Osteoblast (primary cell): ENCODE measurements at regions not wholly inside any gene's neighbourhood (a gene's known extent, or its start where the extent isn't known, plus 50 kb on each side); places are given as distances from the start of the nearest gene placed in this dataset.

ENCODE experiments used
- DNase-seq: peaks from one replicate; pipeline ENCODE4 v3.0.0; 2011; ENCODE audit warnings: low spot score, mixed read lengths; ENCODE audit not compliant: insufficient read length; ENCODE audit errors: missing footprints
- H2AFZ ChIP-seq: 2 replicates; pipeline ENCODE4 v1.6.0; 2011; ENCODE audit warnings: mild to moderate bottlenecking, low read length
- H3K27ac ChIP-seq: 2 replicates; pipeline ENCODE4 v1.5.1; 2011; ENCODE audit warnings: mild to moderate bottlenecking, low read depth, low read length, moderate library complexity
- H3K27me3 ChIP-seq: 2 replicates; pipeline ENCODE4 v1.6.0; 2012; ENCODE audit warnings: mild to moderate bottlenecking, control low read depth, inconsistent platforms, low read length, moderate library complexity; ENCODE audit not compliant: insufficient read depth
- H3K36me3 ChIP-seq: 2 replicates; pipeline ENCODE4 v1.5.1; 2011; ENCODE audit warnings: mild to moderate bottlenecking, low read length, control low read depth, moderate library complexity; ENCODE audit not compliant: insufficient read depth
- H3K4me1 ChIP-seq: 2 replicates; pipeline ENCODE4 v1.5.1; 2011; ENCODE audit warnings: mild to moderate bottlenecking, low read length, control low read depth, moderate library complexity; ENCODE audit not compliant: insufficient read depth
- H3K4me2 ChIP-seq: 2 replicates; pipeline ENCODE4 v1.6.0; 2011; ENCODE audit warnings: mild to moderate bottlenecking, low read length; ENCODE audit not compliant: insufficient read depth
- H3K4me3 ChIP-seq: fragments of 200-600 bp; sonication (generic); 3 replicates; pipeline ENCODE4 v1.5.1; 2012; ENCODE audit warnings: mild to moderate bottlenecking, low read length, inconsistent platforms; ENCODE audit not compliant: insufficient read depth
- H3K79me2 ChIP-seq: 2 replicates; pipeline ENCODE4 v1.6.0; 2012; ENCODE audit warnings: mild to moderate bottlenecking, low read length, control low read depth, inconsistent platforms; ENCODE audit not compliant: insufficient read depth
- H3K9me3 ChIP-seq: 2 replicates; pipeline ENCODE4 v1.5.1; 2011; ENCODE audit warnings: low read depth, low read length, control low read depth
- H4K20me1 ChIP-seq: 2 replicates; pipeline ENCODE4 v1.6.0; 2012; ENCODE audit warnings: mild to moderate bottlenecking, low read length, control low read depth; ENCODE audit not compliant: insufficient read depth
- TF ChIP-seq, protein P1 (sequence below): IDR thresholded peaks from 2 replicates; pipeline ENCODE4 v1.5.1; 2011; ENCODE audit warnings: mild to moderate bottlenecking, low read depth, low read length, moderate library complexity; ENCODE audit errors: extremely low read depth

DNA sequence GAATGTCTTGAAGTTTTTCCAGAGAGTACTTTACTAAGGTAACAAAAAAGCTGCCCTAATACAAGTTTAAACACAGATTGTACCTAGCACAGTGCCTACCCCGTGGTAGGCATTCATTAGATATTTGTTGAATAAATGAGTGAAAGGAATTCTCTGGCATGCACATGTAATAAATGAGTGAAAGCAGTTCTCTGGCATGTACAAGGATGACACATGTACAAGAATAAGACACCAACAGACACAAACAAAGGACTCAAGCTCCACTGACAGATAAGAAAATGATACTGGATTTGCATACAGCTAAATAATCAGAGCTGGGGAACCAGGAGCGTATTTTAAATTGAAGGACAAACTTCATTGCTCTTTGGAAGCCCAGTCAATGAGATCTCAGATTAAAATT is 535.8 kb downstream of the EFNA5 start:
- H3K36me3 ChIP-seq = no peaks in the 10 kb centered on the region
- no peak overlapping the region for H3K4me3 ChIP-seq
- no peak overlapping the region for H2AFZ ChIP-seq
- no peak for DNase-seq
- no peaks in the 10 kb centered on the region for H3K79me2 ChIP-seq
- H3K27ac ChIP-seq = no peak overlapping the region
- no peaks in the 10 kb centered on the region for H3K4me1 ChIP-seq
- H3K27me3 ChIP-seq = no peaks in the 10 kb centered on the region
- H3K9me3 ChIP-seq = no peaks in the 10 kb centered on the region
- TF ChIP-seq, protein P1, sequence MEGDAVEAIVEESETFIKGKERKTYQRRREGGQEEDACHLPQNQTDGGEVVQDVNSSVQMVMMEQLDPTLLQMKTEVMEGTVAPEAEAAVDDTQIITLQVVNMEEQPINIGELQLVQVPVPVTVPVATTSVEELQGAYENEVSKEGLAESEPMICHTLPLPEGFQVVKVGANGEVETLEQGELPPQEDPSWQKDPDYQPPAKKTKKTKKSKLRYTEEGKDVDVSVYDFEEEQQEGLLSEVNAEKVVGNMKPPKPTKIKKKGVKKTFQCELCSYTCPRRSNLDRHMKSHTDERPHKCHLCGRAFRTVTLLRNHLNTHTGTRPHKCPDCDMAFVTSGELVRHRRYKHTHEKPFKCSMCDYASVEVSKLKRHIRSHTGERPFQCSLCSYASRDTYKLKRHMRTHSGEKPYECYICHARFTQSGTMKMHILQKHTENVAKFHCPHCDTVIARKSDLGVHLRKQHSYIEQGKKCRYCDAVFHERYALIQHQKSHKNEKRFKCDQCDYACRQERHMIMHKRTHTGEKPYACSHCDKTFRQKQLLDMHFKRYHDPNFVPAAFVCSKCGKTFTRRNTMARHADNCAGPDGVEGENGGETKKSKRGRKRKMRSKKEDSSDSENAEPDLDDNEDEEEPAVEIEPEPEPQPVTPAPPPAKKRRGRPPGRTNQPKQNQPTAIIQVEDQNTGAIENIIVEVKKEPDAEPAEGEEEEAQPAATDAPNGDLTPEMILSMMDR = no peak
- no peak overlapping the region for H3K4me2 ChIP-seq
- H4K20me1 ChIP-seq = no peaks in the 10 kb centered on the region

DNA sequence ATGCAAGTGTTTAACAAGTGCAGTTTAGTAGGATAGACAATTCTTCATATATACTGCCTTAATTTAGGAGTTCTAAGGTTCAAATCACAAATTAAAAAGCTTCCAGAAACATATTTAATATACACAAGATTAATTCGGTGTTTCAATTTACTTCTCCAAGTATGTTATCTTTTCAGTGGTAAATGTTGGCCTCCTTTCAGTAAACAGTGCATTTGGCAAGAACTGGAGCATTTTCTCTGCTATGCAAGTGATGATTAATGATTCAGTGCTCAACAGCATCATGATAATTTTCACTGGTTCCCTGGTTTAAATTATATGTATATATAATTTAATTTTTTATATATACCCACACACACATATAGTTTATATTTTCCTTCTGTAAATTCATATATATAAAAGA is 541.7 kb downstream of the EFNA5 start:
- H3K9me3 ChIP-seq = no peaks in the 10 kb centered on the region
- TF ChIP-seq, protein P1 = no peak
- H3K4me1 ChIP-seq = no peaks in the 10 kb centered on the region
- no peaks in the 10 kb centered on the region for H3K36me3 ChIP-seq
- no peak overlapping the region for H2AFZ ChIP-seq
- no peaks in the 10 kb centered on the region for H4K20me1 ChIP-seq
- H3K27ac ChIP-seq = no peak overlapping the region
- H3K4me2 ChIP-seq = no peak overlapping the region
- no peaks in the 10 kb centered on the region for H3K27me3 ChIP-seq
- H3K79me2 ChIP-seq = no peaks in the 10 kb centered on the region
- H3K4me3 ChIP-seq = no peak overlapping the region
- no peak for DNase-seq

DNA sequence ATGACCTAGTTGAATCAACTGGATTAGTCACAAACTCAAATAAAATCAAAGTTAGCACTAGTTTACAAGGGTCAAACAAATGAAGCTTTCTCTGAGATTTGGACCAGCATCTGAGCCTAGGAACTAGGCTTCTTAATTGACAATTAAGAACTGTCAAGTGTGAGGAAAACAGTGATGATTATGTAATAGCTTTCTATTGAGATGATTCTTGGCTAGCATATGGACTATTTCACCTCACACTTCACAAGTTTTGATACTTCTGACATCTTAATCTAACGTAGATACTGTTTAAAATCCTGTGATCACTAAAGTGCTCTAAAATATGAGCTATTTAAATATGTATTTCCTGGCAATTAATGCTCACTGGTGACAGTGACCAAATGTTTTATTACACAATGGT is 542.9 kb downstream of the EFNA5 start:
- Histone ChIP-seq H3K27me3 (no peaks in the 10 kb centered on the region), H3K79me2 (no peaks in the 10 kb centered on the region), H3K4me2 (no peak overlapping the region), H4K20me1 (no peaks in the 10 kb centered on the region), H3K4me1 (no peaks in the 10 kb centered on the region), H2AFZ (no peak overlapping the region), H3K4me3 (no peak overlapping the region), H3K36me3 (no peaks in the 10 kb centered on the region), H3K27ac (no peak overlapping the region), H3K9me3 (no peaks in the 10 kb centered on the region)
- TF ChIP-seq, protein P1 = no peak
- DNase-seq = no peak

DNA sequence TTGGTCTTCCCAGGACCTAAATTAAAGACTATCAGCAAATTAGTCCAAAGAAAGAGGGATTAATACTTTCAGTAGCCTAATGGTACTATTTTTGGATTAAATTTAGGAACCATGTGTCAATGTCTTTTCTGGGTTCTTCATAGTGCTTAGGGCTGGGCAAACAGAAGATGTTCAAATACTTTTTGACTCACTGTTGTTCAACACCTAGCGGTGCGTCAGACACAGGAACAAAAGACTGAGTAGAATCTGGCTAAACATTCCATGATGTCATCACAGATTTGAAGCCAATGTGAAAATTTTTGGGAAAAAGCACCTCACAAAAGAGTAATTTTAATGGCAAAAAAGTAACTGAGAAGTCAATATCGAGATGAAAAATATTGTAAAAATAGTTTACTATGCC is 544.4 kb downstream of the EFNA5 start:
- H3K27ac ChIP-seq = no peak overlapping the region
- H3K4me2 ChIP-seq = no peak overlapping the region

More for the DNA sequence above, 544.4 kb downstream of the EFNA5 start:
- Histone ChIP-seq H3K27me3 (no peaks in the 10 kb centered on the region), H3K79me2 (no peaks in the 10 kb centered on the region), H3K9me3 (no peaks in the 10 kb centered on the region), H3K36me3 (no peaks in the 10 kb centered on the region), H4K20me1 (no peaks in the 10 kb centered on the region), H3K4me1 (no peaks in the 10 kb centered on the region), H3K4me3 (no peak overlapping the region), H2AFZ (no peak overlapping the region)
- TF ChIP-seq, protein P1 = no peak
- DNase-seq = no peak
